ENCODE measurements at regions not wholly inside any gene's neighbourhood (a gene's known extent, or its start where the extent isn't known, plus 50 kb on each side); places are given as distances from the start of the nearest gene placed in this dataset.
"Not testable (repeated sequence)": the region's sequence is repeated elsewhere in the genome, so short reads cannot be mapped to it uniquely, and the experiment has no call there.

DNA sequence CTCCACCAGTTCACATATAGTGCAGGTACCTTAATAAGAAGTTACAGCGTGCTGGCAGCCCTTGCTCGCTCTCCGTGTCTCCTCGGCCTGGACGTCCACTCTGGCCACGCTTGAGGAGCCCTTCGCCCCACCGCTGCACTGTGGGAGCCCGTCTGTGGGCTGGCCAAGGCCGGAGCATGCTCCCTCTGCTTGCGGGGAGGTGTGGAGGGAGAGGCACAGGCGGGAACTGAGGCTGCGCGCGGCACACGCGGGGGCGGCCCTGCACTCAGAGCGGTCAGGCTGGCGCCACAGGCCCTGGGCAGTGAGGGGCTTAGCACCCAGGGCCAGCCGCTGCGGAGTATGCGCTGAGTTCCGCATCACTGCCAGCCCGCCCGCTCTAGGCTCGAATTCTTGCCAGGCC is 1988.6 kb downstream of the FOXD4L5 start:
- CTCF ChIA-PET; FAIRE-seq; H3K4me2 ChIP-seq; H3K4me3 ChIP-seq; H3K9me3 ChIP-seq; POLR2A ChIA-PET; H3K4me1 ChIP-seq; DNase-seq (ENCODE audit: low read depth in 1 of 2, low spot score in 1 of 2); H3K27ac ChIP-seq; ATAC-seq: not testable (repeated sequence)
- 84% methylated on average over 11 of the region's 27 CpGs for WGBS (ENCODE audit: missing lambda C conversion rate)

DNA sequence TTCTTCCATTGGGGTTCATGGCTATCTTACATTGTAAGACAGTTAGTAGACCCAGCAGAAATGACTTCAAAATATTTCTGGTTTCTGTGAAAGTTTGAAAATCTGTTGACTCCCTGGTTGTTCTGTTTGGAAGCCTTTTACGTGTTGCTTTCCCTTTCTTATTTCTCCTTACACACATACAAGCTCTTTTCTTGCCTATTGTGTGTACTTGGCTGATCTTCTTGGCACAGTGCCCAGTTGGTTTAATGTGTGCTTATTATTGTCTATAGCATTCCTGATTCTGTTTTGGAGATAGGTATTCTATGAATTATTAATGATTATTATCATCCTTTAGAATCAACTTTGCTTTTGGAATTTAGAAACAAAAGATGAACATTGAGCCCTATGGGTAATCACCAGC is 1995.0 kb downstream of the FOXD4L5 start:
- ATAC-seq, H3K27ac ChIP-seq, POLR2A ChIA-PET, H3K4me2 ChIP-seq, CTCF ChIA-PET, FAIRE-seq, H3K4me3 ChIP-seq, H3K4me1 ChIP-seq, H3K9me3 ChIP-seq: not testable (repeated sequence)
- 13% methylated on average over 1 of the region's 1 CpG for WGBS (ENCODE audit: missing lambda C conversion rate)
- DNase-seq (ENCODE audit: low read depth in 1 of 2, low spot score in 1 of 2) = peak in 1 of 2 experiments; percentile 0

Measured in A549 (cell line).